H1 (cell line): ENCODE measurements at regions not wholly inside any gene's neighbourhood (a gene's known extent, or its start where the extent isn't known, plus 50 kb on each side); places are given as distances from the start of the nearest gene placed in this dataset.

Source experiments
- CBX5 ChIP-seq: fragments of 300-800, 300-1000 bp; sonication (generic); IDR thresholded peaks from 2 replicates; pipeline ENCODE4 v1.7.1; 2016; ENCODE audit warnings: antibody characterized with exemption, low read length, low read depth
- POLR2AphosphoS5 ChIP-seq: IDR thresholded peaks from 2 replicates; pipeline ENCODE4 v1.6.1; 2011; ENCODE audit warnings: low read depth, low read length

GRCh38 chr2:220057391-220057790 is 430.0 kb downstream of the SLC4A3 start (continued):
- no peak for TF ChIP-seq POLR2AphosphoS5
- no peak for TF ChIP-seq CBX5
